AG04450 (cell line): ENCODE measurements at regions not wholly inside any gene's neighbourhood (a gene's known extent, or its start where the extent isn't known, plus 50 kb on each side); places are given as distances from the start of the nearest gene placed in this dataset.

Experiments used
- CTCF ChIA-PET: fragments of 300-600, 350-600 bp; formaldehyde crosslinking; extraction: SDS; loops from one replicate; lab custom pipeline; 2022; ENCODE audit warnings: antibody characterized with exemption, inconsistent platforms; lab: Charles Lee
- POLR2A ChIA-PET: fragments of 350-600 bp; formaldehyde crosslinking; extraction: SDS; loops from one replicate; lab custom pipeline; 2021; ENCODE audit warnings: antibody characterized with exemption, inconsistent platforms; lab: Yijun Ruan, JAX
- DNase-seq: peaks from one replicate; pipeline ENCODE4 v3.0.0-alpha.2; 2011; ENCODE audit warnings: low read depth, low spot score
- H3K27ac ChIP-seq: one replicate; pipeline ENCODE4 v1.5.1; 2012; ENCODE audit warnings: low read depth, low read length, control low read depth
- H3K27me3 ChIP-seq: one replicate; pipeline ENCODE4 v1.6.0; 2012; ENCODE audit warnings: low read length; ENCODE audit not compliant: control insufficient read depth, insufficient read depth
- H3K4me3 ChIP-seq: 2 replicates; pipeline ENCODE4 v1.5.1; 2011; ENCODE audit warnings: mild to moderate bottlenecking, low read depth, low read length, control low read depth
- H3K9me3 ChIP-seq: 2 replicates; pipeline ENCODE4 v1.5.1; 2012; ENCODE audit warnings: low read length; ENCODE audit not compliant: control insufficient read depth, insufficient read depth
- TF ChIP-seq, protein P1 (sequence below): IDR thresholded peaks from 2 replicates; pipeline ENCODE4 v1.5.1; 2011; ENCODE audit warnings: low read depth, low read length, control low read depth, inconsistent platforms

DNA sequence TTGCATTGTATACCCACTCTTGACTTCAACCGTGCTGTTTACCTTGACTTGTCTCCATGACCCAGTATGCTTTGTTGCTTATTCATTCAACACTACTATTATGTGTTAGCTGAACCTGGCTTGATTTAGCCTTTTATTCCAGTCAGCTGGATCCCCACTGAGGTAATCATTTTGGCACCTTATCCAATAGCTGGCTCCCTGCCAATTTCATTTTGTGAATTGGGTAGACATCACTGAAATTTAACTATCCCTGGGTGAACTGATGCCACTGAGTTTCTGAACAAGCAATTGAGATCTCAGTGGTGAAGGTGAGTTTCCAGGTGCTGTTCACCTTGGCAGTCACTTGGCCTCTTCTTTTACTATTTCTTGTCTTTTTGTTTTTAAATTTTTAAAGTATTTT lies 584.3 kb downstream of the ADCYAP1 start:
- Histone ChIP-seq H3K4me3 (no peak overlapping the region), H3K27ac (no peak overlapping the region), H3K9me3 (no peaks in the 10 kb centered on the region; the same call in 1 of the 2 replicates), H3K27me3 (no peaks in the 10 kb centered on the region)
- POLR2A ChIA-PET, result no interaction called here
- CTCF ChIA-PET, result no interaction called here
- no peak for DNase-seq
- TF ChIP-seq, protein P1, sequence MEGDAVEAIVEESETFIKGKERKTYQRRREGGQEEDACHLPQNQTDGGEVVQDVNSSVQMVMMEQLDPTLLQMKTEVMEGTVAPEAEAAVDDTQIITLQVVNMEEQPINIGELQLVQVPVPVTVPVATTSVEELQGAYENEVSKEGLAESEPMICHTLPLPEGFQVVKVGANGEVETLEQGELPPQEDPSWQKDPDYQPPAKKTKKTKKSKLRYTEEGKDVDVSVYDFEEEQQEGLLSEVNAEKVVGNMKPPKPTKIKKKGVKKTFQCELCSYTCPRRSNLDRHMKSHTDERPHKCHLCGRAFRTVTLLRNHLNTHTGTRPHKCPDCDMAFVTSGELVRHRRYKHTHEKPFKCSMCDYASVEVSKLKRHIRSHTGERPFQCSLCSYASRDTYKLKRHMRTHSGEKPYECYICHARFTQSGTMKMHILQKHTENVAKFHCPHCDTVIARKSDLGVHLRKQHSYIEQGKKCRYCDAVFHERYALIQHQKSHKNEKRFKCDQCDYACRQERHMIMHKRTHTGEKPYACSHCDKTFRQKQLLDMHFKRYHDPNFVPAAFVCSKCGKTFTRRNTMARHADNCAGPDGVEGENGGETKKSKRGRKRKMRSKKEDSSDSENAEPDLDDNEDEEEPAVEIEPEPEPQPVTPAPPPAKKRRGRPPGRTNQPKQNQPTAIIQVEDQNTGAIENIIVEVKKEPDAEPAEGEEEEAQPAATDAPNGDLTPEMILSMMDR, result no peak

GRCh38 chr18:1495387-1495786 lies 590.7 kb downstream of the ADCYAP1 start:
- no peak overlapping the region for H3K4me3 ChIP-seq
- TF ChIP-seq, protein P1, result no peak
- peaks cover 17% of the 10 kb centered on the region for H3K9me3 ChIP-seq
- no peak for DNase-seq
- ChIA-PET POLR2A (no interaction called here), CTCF (no interaction called here)
- H3K27ac ChIP-seq, result no peak overlapping the region
- H3K27me3 ChIP-seq, result no peaks in the 10 kb centered on the region

DNA sequence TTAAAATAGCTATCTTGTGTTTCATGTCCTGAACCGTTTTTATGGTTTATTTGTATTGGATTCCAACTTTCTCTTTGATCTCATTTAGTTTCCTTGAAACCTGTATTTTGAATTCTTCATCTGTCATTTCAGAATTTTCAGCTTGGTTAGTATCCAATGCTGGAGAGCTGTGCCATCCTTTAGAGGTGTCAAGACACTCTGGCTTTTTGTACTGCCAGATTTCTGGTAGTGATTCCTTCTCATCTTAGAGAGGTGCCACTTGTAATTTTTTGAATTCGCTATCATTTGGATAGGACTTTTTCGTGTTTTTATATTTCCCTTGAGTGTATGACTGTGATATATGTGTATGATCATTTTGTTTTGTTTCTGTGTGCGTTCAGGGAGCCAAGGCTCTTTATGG lies 591.4 kb downstream of the ADCYAP1 start:
- H3K27me3 ChIP-seq, result no peaks in the 10 kb centered on the region
- peaks cover 18% of the 10 kb centered on the region for H3K9me3 ChIP-seq
- ChIA-PET CTCF (no interaction called here), POLR2A (no interaction called here)
- TF ChIP-seq, protein P1, result no peak
- no peak overlapping the region for H3K27ac ChIP-seq
- DNase-seq, result no peak
- no peak overlapping the region for H3K4me3 ChIP-seq

DNA sequence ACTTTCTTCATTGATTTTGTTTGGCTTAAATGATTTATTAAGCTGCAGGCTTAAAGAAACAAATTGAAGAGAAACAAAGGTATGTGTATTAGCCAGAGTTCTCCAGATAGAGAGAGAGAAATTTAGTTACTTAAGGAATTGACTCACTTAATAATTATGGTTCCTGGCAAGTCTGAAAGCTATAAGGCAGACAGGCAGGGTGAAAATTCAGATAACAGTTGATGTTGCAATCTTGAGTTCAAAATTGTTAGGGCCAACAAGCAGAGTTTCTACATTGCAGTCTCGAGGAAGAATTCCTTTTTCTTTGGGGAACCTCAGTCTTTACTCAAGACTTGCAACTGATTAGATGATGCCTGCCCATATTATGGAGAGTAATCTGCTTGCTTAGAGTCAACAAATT lies 593.5 kb downstream of the ADCYAP1 start:
- Histone ChIP-seq H3K4me3 (no peak overlapping the region), H3K27ac (no peak overlapping the region), H3K9me3 (peaks cover 20% of the 10 kb centered on the region), H3K27me3 (no peaks in the 10 kb centered on the region)
- no peak for DNase-seq
- TF ChIP-seq, protein P1, result no peak
- CTCF ChIA-PET, result no interaction called here
- POLR2A ChIA-PET, result no interaction called here

DNA sequence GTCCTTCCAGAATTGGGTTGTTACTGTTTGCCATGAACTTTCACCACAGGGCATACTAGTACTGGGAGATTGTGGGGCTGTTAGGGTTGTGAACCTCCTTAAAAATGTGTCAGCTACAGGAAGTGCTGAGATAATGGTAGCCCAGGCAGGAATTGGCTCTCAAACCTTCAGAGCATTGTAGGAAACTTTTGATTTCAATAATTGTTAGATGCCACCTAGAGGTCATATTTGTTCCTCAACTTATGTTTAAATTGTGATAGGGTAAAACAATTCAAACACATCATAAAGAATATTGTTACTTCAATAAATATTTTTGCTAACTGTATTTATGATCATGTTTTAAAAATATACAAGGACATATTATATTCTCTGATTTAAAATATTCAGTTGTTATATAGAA lies 594.6 kb downstream of the ADCYAP1 start:
- ChIA-PET CTCF (no interaction called here), POLR2A (no interaction called here)
- TF ChIP-seq, protein P1, result no peak
- H3K9me3 ChIP-seq, result peaks cover 20% of the 10 kb centered on the region
- no peaks in the 10 kb centered on the region for H3K27me3 ChIP-seq
- no peak for DNase-seq
- H3K27ac ChIP-seq, result no peak overlapping the region
- H3K4me3 ChIP-seq, result no peak overlapping the region
